GM20000 (cell line): ENCODE measurements at regions not wholly inside any gene's neighbourhood (a gene's known extent, or its start where the extent isn't known, plus 50 kb on each side); places are given as distances from the start of the nearest gene placed in this dataset.

ENCODE experiments used
- DNase-seq: peaks from one replicate; pipeline ENCODE4 v3.0.0; 2012; ENCODE audit warnings: low spot score
- CTCF ChIP-seq: IDR thresholded peaks from 2 replicates; pipeline ENCODE4 v1.5.1; 2012; ENCODE audit warnings: mild to moderate bottlenecking, control low read depth; ENCODE audit errors: extremely low read depth, missing control alignments

DNA sequence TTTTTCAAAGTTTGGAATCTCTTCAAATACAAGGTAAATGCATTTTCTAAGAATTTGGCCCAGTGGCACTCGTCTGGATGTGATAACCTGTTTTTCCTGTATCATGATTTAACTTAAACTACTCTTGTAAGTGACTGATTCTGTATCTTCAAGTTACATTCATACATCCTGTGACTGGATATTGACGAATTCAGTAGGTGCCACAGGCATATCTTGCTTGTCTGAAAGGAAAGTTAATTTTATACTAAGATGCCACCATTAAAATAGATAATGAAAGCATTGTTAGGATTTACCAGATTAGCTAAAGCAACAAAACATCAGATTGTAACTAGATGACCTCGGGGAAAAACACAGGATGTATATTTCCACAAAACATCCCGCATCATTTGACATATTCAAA is 175.3 kb upstream of the ZNF608 start:
- DNase-seq = no peak
- TF ChIP-seq CTCF = no peak

DNA sequence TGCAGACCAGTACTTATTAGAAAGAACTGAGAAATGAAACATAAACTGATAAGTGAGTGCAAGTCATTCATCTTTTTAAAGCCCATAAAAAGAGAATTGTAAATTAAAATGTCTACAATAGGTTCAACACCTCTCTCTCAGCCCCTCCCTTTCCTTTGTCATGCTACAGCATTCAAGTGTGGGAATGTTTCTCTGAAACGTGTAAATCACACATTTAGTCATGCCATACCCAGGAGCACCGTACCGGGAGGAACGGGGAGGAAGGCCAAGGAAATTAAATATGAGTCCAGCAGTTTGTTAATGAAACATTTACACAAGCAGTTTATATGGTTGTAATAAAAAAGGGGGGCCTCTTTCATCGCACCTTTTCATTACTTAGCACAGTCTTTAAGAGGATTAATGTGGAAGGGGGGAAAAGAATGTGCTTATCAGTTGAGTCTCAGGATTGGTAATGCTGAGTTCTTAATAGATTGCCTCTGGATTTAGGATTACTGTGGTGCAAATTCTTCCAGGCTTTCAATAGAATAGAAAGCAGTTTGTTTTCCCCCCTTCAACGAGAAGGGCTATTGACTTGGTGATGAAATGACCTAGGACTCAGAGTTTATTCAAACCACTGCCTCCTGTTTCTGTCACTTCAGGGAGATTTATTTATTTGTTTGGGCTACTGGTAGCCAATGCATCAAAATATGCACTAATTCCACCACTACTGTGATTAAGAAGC is 176.0 kb upstream of the ZNF608 start:
- DNase-seq = no peak
- no peak for TF ChIP-seq CTCF

DNA sequence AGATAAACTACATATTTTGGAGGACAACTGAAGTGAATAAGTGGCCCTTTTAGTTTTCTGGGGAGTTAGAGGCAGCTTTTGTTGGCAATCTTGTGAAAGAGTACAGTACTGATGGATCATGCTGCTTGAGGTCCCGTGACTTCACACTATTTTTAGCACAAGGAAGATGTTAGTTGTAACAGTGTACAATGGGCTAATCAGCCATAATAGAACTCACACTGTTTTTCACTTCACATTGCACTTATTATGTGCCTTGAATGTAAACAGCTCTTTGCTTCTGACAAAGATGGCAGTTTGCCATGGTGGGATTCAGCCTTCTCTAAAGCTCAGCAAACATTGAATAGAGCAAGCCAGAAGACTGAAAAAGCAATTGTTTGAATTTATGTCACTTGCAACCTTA is 176.7 kb upstream of the ZNF608 start:
- no peak for DNase-seq
- TF ChIP-seq CTCF = no peak

GRCh38 chr5:124924729-124925128 is 178.3 kb upstream of the ZNF608 start:
- no peak for DNase-seq
- no peak for TF ChIP-seq CTCF

DNA sequence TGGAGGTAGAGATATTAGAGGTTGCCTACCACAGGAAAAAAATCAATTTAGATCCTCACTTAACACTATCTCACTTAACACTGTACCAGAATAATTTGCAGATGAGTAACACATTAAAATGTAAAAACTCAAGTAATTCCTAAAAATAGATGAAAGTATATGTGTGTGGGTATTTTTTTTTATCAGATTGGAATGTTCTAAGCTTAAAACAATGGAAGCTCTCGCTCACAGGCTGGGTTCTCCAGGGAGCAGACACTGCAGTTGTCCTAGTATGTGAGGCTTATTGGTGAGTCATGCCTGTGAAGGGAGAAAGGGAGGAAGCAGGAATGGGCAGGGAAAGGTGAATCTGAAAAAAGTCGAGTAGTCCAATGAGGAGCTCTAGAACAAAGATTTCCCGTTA is 181.3 kb upstream of the ZNF608 start:
- no peak for TF ChIP-seq CTCF
- DNase-seq = no peak

DNA sequence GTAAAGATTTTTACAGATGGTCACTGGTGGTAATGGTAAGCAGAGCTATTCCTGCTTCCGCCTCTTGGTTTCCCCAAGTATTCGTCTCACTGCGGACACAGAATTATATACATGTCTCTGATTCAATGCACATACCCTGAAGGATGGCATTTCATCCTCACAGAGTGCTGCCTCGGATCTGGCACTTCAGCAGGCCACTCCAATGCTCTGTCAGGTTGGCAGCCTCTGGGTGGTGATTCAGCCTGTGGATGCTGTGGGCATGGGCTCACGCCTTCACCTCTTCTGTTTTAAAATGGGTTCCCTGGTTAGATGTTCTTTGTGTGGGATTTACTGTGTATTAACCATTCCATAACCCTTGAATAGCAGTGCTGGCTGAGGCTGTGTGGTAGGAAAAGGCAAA is 182.6 kb upstream of the ZNF608 start:
- no peak for TF ChIP-seq CTCF
- no peak for DNase-seq

- TF ChIP-seq CTCF = no peak
- DNase-seq = no peak
Measured at GRCh38 chr5:124932791-124933600, 186.6 kb upstream of the ZNF608 start.
